Activated T-helper 17 cell treated with anti-CD3 and anti-CD28 coated beads, Interleukin-2, amount 50 U/mL, for 72 hours (primary cell): ENCODE measurements at regions not wholly inside any gene's neighbourhood (a gene's known extent, or its start where the extent isn't known, plus 50 kb on each side); places are given as distances from the start of the nearest gene placed in this dataset.

Source experiments
- ATAC-seq: fragments of 150-1000 bp; cut with Tn5 transposase; replicated peaks from 2 replicates; pipeline ENCODE4 v1.10.0; 2021; ENCODE audit warnings: mild to moderate bottlenecking, moderate library complexity
- H3K27ac Mint-ChIP-seq: one replicate; pipeline ENCODE4 v1.8.0; 2022; ENCODE audit warnings: mixed read lengths
- H3K27me3 Mint-ChIP-seq: one replicate; pipeline ENCODE4 v1.8.0; 2022; ENCODE audit warnings: mixed read lengths
- H3K36me3 Mint-ChIP-seq: one replicate; pipeline ENCODE4 v1.8.0; 2022; ENCODE audit warnings: low read depth, mild to moderate bottlenecking, mixed read lengths
- H3K4me1 Mint-ChIP-seq: one replicate; pipeline ENCODE4 v1.8.0; 2022; ENCODE audit warnings: mixed read lengths
- H3K4me3 Mint-ChIP-seq: one replicate; pipeline ENCODE4 v1.8.0; 2022; ENCODE audit warnings: mild to moderate bottlenecking, mixed read lengths
- H3K9me3 Mint-ChIP-seq: one replicate; pipeline ENCODE4 v1.8.0; 2022; ENCODE audit warnings: mixed read lengths

DNA sequence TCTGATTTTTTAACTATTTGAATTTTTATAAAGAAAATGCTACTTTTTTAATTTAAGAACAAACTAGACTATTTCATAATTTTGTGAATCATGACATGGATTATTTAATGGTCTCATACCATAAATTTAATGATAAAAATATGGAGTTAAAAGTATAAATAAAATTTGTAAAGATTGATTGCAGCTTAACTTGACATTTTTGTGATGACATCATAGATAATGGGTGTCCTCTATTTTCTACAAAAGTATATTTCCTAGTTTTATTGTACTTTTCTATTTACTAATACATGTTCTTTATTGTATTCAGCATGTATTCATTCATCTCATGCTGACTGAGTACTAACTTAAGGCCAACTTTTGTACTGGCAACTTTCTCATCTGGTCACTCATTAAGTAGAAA, 1096.5 kb downstream of the NR2F1-AS1 start:
- H3K4me3 Mint-ChIP-seq, result no peak overlapping the region
- ATAC-seq, result no peak
- H3K27me3 Mint-ChIP-seq, result no peaks in the 10 kb centered on the region
- no peaks in the 10 kb centered on the region for H3K4me1 Mint-ChIP-seq
- no peaks in the 10 kb centered on the region for H3K36me3 Mint-ChIP-seq
- no peak overlapping the region for H3K27ac Mint-ChIP-seq
- no peaks in the 10 kb centered on the region for H3K9me3 Mint-ChIP-seq

DNA sequence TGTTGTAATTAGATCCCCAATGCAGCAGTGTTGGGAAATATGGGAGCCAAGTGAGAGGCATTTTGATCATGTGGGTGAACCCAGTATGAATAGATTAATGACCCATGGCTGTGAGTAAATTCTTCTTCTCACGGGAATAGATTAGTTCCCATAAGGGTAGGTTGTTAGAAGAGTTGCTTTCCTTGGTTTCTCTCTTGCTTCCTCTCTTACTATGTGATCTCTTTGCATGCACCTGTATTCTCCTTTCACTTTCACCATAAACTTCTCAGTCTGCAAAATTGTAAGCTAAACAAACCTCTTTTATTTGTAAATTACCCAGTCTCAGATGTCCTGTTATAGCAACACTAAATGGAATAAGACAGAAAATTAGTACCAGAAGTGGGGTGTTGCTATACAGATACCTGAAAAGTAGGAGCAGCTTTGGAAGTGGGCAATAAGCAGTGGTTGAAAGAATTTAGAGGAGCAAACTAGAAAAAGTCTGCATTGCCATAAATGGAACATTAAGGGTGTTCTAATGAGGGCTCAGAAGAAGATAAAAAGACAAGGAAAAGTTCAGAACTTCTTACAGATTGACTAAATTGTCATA, 1090.0 kb upstream of the ARRDC3 start:
- H3K27ac Mint-ChIP-seq, result no peak overlapping the region
- no peaks in the 10 kb centered on the region for H3K27me3 Mint-ChIP-seq
- no peaks in the 10 kb centered on the region for H3K36me3 Mint-ChIP-seq
- H3K9me3 Mint-ChIP-seq, result peaks cover 10% of the 10 kb centered on the region
- H3K4me1 Mint-ChIP-seq, result no peaks in the 10 kb centered on the region
- no peak for ATAC-seq
- no peak overlapping the region for H3K4me3 Mint-ChIP-seq

DNA sequence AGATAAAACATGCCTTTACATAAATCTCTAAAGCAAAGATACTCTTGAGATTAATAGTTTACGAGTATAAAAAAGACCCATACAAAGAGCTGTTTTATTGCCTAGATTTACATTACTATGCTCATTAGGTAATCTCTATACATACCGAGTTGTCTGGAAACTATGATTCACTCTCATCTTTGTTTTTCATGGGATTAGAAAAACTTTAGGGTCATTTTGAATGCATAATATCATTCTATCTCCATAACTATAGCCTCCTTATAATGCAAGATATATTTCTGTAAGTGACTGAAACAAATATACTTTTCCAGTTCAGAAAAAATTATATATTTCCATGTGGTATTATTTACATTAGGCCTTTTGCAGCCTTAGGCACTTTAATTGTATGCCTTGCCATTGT, 1088.7 kb upstream of the ARRDC3 start:
- no peak overlapping the region for H3K27ac Mint-ChIP-seq
- H3K27me3 Mint-ChIP-seq, result no peaks in the 10 kb centered on the region
- H3K9me3 Mint-ChIP-seq, result peaks cover 10% of the 10 kb centered on the region
- no peaks in the 10 kb centered on the region for H3K4me1 Mint-ChIP-seq
- ATAC-seq, result no peak
- H3K4me3 Mint-ChIP-seq, result no peak overlapping the region
- H3K36me3 Mint-ChIP-seq, result no peaks in the 10 kb centered on the region

DNA sequence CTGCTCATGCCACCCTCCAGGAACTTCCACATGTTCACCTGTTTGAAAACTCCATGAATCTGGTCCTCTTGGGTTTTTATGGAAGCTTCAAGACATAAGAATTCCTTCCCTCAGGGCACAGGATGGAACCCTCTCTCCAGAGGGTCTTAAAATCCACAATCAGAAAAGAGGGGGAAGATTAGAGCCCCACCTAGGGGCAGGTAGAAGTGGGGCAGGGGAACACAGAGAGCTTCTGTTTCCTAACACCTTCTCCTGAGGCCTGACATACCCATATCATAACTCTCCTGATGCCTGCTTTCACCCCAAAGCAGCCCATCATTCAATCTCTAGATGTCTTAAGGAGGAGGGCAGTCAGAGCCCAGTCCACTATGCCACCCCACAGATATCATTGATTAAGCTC, 1087.7 kb upstream of the ARRDC3 start:
- H3K4me3 Mint-ChIP-seq, result no peak overlapping the region
- peaks cover 10% of the 10 kb centered on the region for H3K9me3 Mint-ChIP-seq
- no peaks in the 10 kb centered on the region for H3K4me1 Mint-ChIP-seq
- no peaks in the 10 kb centered on the region for H3K36me3 Mint-ChIP-seq
- H3K27ac Mint-ChIP-seq, result no peak overlapping the region
- no peaks in the 10 kb centered on the region for H3K27me3 Mint-ChIP-seq
- ATAC-seq, result no peak

DNA sequence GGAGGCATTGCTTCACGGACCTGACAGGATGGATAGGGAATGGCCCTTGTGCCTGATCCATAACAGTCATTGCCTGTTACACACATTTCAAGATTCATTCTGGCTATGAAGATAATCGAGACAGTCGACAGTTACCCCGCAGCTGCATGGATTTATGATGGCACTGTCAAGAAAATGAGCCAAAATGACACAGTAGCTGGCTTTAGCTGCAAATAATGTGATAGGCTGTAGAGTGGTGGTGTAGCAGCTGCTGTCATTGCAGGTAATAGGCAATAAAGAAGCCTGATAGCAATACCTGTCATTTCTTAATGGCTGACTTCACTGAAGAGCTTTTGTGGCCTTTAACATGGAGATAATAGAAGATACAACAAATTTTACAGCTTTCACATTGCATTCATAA, 1085.2 kb upstream of the ARRDC3 start:
- Mint-ChIP-seq H3K9me3 (peaks cover 8% of the 10 kb centered on the region), H3K36me3 (no peaks in the 10 kb centered on the region), H3K4me1 (no peaks in the 10 kb centered on the region), H3K27me3 (no peaks in the 10 kb centered on the region), H3K4me3 (no peak overlapping the region), H3K27ac (no peak overlapping the region)
- ATAC-seq, result no peak

DNA sequence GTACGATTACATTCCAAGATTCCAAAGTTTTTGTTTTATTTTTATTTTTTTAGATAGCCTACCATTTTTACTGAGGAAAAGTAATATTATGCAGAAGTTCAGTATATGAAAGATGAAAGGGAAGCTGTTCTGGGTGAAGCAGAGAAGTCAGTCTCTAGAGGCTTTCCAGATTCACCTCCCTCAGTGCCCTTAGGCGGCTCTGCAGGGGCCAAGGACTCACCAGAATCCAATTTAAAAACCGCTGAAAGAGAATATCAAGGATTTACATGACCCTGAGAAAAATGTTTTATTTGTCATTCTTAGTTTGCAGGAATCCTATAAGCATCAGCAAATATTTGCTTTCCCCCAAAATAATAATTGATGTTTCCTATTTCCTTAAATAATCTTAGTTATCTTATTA, 1084.6 kb upstream of the ARRDC3 start:
- no peaks in the 10 kb centered on the region for H3K36me3 Mint-ChIP-seq
- no peaks in the 10 kb centered on the region for H3K4me1 Mint-ChIP-seq
- H3K4me3 Mint-ChIP-seq, result no peak overlapping the region
- peaks cover 3% of the 10 kb centered on the region for H3K9me3 Mint-ChIP-seq
- ATAC-seq, result no peak
- H3K27me3 Mint-ChIP-seq, result no peaks in the 10 kb centered on the region
- H3K27ac Mint-ChIP-seq, result no peak overlapping the region

DNA sequence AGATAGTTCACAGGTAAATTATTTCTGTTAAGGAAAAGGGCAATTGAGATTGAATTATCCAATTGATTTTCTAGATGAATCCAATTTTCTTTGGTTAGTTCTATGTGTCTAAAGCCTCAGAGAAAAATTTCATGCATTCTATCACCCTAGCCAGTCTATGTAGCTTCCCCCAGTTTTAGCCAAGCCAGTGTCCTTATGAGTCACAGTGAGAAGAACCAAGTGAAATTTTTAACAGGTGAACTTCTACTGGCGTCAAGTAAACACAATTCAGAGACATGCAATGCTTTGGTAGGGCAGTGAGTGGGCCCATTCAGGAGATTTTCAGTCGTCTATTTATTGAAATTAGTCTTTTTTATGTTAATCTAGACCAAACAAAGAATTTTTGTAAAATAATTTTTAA, 1077.4 kb upstream of the ARRDC3 start:
- no peak for ATAC-seq
- no peaks in the 10 kb centered on the region for H3K27me3 Mint-ChIP-seq
- H3K36me3 Mint-ChIP-seq, result no peaks in the 10 kb centered on the region
- no peak overlapping the region for H3K27ac Mint-ChIP-seq
- peaks cover 3% of the 10 kb centered on the region for H3K9me3 Mint-ChIP-seq
- H3K4me3 Mint-ChIP-seq, result no peak overlapping the region
- no peaks in the 10 kb centered on the region for H3K4me1 Mint-ChIP-seq

DNA sequence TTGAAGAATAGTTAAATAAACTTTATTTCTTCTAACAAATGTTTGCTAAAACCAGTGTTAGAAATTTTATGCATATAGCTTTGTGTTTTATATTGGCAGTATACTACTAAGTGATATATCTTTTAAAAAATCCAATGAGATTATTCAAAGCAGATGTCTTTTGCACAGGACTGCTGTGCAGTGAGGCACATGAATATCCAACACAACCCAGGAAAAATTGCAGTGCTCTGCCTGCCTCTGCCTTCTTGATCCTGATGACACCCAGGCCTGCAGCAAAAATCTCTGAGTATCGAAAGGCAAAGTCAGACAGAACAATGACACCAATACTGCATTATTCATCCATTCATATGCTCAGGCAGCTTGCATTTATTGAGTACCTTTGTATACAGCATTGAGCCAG, 1076.5 kb upstream of the ARRDC3 start:
- Mint-ChIP-seq H3K27me3 (no peaks in the 10 kb centered on the region), H3K36me3 (no peaks in the 10 kb centered on the region), H3K4me3 (no peak overlapping the region), H3K27ac (no peak overlapping the region), H3K9me3 (peaks cover 5% of the 10 kb centered on the region), H3K4me1 (no peaks in the 10 kb centered on the region)
- ATAC-seq, result no peak

DNA sequence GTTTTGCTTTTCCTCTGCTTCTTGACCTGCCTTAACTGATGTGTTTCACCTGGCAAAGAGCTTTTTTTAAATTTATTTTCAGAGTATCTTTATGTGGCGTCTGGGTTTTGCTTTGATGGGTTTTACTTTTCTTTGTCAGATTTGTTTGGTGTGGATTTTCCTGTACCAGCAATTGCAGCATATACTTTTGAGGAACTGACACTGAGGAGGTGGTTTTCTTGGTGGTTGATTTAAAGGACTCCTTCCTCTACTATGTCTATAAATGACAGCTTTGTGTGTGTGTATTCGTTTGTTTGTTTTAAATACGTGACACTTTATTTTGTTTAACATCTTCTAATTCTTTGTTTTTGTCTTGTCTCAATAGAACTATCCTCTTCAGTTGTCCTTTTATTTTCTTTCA, 1071.9 kb upstream of the ARRDC3 start:
- no peaks in the 10 kb centered on the region for H3K36me3 Mint-ChIP-seq
- peaks cover 5% of the 10 kb centered on the region for H3K9me3 Mint-ChIP-seq
- no peak for ATAC-seq
- no peaks in the 10 kb centered on the region for H3K27me3 Mint-ChIP-seq
- no peaks in the 10 kb centered on the region for H3K4me1 Mint-ChIP-seq
- H3K4me3 Mint-ChIP-seq, result no peak overlapping the region
- no peak overlapping the region for H3K27ac Mint-ChIP-seq

DNA sequence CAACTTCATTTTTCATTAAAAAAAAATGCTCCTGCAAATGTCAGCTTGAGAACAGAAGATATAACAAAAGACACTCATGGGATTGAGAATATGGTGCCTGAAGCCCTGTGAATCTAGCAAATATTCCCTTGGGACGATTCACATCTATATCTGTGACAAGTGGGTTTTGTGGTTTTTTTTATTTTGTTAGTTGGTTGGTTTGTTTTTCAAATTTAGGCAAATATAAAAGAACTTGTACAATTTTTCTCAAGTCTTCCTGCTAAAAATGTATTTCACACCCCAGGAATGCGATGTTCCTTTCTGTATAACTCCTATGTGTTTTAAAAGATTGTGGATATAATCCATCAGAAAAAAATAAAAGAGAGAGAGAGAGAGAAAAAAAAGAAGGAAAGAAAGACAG, 1061.8 kb upstream of the ARRDC3 start:
- H3K27ac Mint-ChIP-seq, result no peak overlapping the region
- no peaks in the 10 kb centered on the region for H3K4me1 Mint-ChIP-seq
- no peaks in the 10 kb centered on the region for H3K36me3 Mint-ChIP-seq
- no peaks in the 10 kb centered on the region for H3K27me3 Mint-ChIP-seq
- ATAC-seq, result no peak
- H3K9me3 Mint-ChIP-seq, result peaks cover 3% of the 10 kb centered on the region
- no peak overlapping the region for H3K4me3 Mint-ChIP-seq

DNA sequence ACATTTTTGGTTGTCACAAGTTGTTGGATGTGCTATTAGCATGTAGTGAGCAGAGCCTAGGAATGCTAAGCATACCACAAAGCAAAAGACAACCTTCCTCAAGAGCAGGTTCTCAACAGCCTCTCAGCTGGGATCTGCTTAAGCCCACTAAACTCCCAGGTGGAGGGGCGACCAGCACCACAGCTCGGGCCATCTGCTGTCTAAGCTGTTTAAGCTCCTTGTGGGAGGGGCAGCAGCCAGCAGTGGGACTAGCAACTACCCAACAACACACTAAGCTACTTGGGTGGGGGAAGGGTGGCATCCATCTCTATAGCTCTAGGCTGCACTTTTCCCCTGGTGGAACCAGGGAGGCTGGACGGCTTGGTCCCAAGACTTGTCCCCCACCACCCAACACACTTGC, 1052.7 kb upstream of the ARRDC3 start:
- Mint-ChIP-seq H3K9me3 (peaks cover 13% of the 10 kb centered on the region), H3K27me3 (no peaks in the 10 kb centered on the region), H3K4me1 (no peaks in the 10 kb centered on the region), H3K4me3 (no peak overlapping the region), H3K27ac (no peak overlapping the region), H3K36me3 (no peaks in the 10 kb centered on the region)
- ATAC-seq, result no peak

DNA sequence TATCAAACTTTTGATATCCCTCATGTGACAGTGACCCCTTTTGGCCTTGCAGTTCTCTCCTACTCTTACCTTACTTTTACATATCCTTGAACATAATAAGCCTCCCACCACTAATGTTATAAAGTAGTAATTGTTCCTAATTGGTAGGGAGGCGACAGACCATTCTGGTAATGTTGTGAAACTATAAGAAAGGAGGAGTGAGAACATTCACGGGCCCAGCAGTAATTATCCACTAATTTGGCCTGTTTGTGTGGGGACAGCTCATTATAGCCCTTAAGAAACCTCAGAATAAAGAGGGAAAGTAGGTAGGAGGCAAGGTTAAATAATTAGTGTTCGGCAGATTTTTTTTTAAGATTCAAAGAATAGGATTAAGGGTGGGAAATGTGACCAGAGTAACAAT, 1046.5 kb upstream of the ARRDC3 start:
- no peaks in the 10 kb centered on the region for H3K9me3 Mint-ChIP-seq
- H3K27me3 Mint-ChIP-seq, result no peaks in the 10 kb centered on the region
- H3K4me3 Mint-ChIP-seq, result no peak overlapping the region
- ATAC-seq, result no peak
- no peaks in the 10 kb centered on the region for H3K4me1 Mint-ChIP-seq
- H3K36me3 Mint-ChIP-seq, result no peaks in the 10 kb centered on the region
- H3K27ac Mint-ChIP-seq, result no peak overlapping the region

DNA sequence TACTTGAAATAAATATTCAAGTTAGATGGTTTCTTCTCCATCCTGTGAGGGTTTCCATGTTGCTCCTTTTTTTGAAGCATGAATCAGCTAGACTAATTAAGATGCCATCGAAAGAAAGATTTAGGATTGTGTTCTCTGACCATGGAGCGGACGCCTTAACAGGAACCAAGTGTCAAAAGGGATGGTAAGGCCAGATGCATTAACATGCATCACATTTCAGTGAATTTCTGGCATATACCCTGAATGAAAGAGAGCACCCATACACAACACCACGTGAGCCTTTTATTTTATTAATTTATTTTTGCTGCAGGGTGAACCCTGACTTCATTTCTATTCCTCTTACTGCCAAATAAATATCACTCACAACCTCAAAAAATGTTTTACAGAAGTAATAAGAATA, 1045.3 kb upstream of the ARRDC3 start:
- no peak overlapping the region for H3K4me3 Mint-ChIP-seq
- no peaks in the 10 kb centered on the region for H3K27me3 Mint-ChIP-seq
- no peaks in the 10 kb centered on the region for H3K36me3 Mint-ChIP-seq
- no peak for ATAC-seq
- H3K27ac Mint-ChIP-seq, result no peak overlapping the region
- H3K9me3 Mint-ChIP-seq, result peaks cover 6% of the 10 kb centered on the region
- no peaks in the 10 kb centered on the region for H3K4me1 Mint-ChIP-seq

DNA sequence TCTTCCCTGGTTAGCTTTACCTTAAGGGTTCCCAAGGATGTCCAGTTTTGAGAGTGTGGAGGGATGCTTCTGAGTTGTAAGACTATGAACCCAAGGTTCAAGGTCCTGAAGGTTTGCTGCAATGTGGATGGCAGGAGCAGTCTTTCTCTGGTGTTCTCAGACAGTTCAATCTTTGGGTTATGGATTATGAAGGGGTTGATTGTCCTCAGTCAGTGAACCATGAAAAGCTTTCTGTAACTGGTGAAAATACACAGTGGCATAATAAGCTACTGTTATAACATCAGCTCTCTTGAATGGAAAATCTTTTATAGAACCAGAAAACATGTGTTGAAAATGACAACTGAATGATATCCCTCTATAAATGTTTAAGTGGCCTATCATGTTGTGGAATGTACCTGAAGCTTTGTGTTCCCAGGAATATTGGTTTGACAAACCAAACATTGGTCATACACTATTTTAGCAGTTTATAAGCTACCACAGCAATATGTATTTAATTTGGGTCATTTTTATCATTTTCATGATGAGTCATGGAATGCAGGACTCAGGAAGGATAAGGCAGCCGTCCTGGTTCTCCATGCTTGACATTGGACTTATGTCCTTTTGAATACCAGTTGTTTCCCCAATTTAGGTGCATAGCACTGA, 1041.8 kb upstream of the ARRDC3 start:
- Mint-ChIP-seq H3K9me3 (peaks cover 10% of the 10 kb centered on the region), H3K4me3 (no peak overlapping the region)

DNA sequence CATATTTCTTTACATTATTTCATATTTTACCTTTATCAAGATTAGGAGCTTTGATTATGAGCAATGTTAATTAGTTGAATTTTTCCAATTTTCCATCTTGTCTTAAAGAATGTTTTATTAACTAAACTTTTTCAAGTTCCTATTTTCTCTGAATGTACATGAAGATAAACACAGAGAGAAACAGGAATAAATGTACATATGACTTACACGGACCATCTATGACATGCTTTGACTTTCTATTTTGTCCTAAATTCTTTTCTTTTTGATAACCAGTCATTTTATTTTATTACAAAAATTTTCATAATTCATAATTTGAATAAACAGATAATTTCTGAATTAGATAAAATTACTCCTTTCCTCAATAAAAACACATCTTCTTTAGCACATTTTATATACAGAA, 1038.8 kb upstream of the ARRDC3 start:
- no peaks in the 10 kb centered on the region for H3K4me1 Mint-ChIP-seq
- no peaks in the 10 kb centered on the region for H3K36me3 Mint-ChIP-seq
- ATAC-seq, result no peak
- no peaks in the 10 kb centered on the region for H3K27me3 Mint-ChIP-seq
- no peak overlapping the region for H3K27ac Mint-ChIP-seq
- peaks cover 10% of the 10 kb centered on the region for H3K9me3 Mint-ChIP-seq
- H3K4me3 Mint-ChIP-seq, result no peak overlapping the region

More for the DNA sequence above, 1041.8 kb upstream of the ARRDC3 start:
- H3K27me3 Mint-ChIP-seq, result no peaks in the 10 kb centered on the region
- H3K4me1 Mint-ChIP-seq, result no peaks in the 10 kb centered on the region
- H3K27ac Mint-ChIP-seq, result no peak overlapping the region
- ATAC-seq, result no peak
- no peaks in the 10 kb centered on the region for H3K36me3 Mint-ChIP-seq

DNA sequence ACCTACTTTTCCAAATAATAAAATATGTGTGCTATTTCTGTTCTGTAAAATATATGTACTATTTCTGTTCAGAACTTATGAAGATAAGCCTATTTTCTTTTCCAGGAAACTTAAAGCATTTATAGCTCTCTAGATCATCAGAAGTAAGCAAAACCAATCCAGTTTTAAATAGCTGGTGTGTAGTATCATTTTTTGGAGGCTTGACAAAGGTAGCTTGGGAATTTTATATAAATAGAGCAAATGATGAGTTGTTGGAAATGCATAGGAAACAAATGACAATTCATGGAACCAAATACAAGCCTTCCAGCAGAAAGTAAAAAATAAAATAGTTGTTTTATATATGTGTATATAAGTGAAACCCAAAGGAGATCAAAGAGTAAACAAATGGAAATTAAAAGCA, 1038.1 kb upstream of the ARRDC3 start:
- Mint-ChIP-seq H3K4me3 (no peak overlapping the region), H3K4me1 (no peaks in the 10 kb centered on the region)
- no peak for ATAC-seq

More for the DNA sequence above, 1038.1 kb upstream of the ARRDC3 start:
- no peaks in the 10 kb centered on the region for H3K27me3 Mint-ChIP-seq
- no peak overlapping the region for H3K27ac Mint-ChIP-seq
- no peaks in the 10 kb centered on the region for H3K36me3 Mint-ChIP-seq
- peaks cover 10% of the 10 kb centered on the region for H3K9me3 Mint-ChIP-seq
